Ovary (tissue), 3 donors: ENCODE measurements at regions not wholly inside any gene's neighbourhood (a gene's known extent, or its start where the extent isn't known, plus 50 kb on each side); places are given as distances from the start of the nearest gene placed in this dataset.

ENCODE experiments used
- CTCF ChIP-seq, 3 donors: fragments of 450-650 bp in 2 of 3; fragments of 200-600 bp in 1 of 3; IDR thresholded peaks; one replicate each; pipeline versions ENCODE4 v1.5.1 to v1.8.0; 2016 to 2022; ENCODE audit warnings: antibody characterized with exemption in 3 of 3, mild to moderate bottlenecking in 1 of 3
- EP300 ChIP-seq: sonication (generic); formaldehyde crosslinking; IDR thresholded peaks from one replicate; pipeline ENCODE4 v1.6.1; 2017; ENCODE audit warnings: antibody characterized with exemption
- POLR2A ChIP-seq: fragments of 450-650 bp; IDR thresholded peaks from one replicate; pipeline ENCODE4 v1.6.1; 2017; ENCODE audit warnings: antibody characterized with exemption, mild to moderate bottlenecking, moderate library complexity
- donor health status: DM: no; HTN: no; CAD: no.

GRCh38 chr3:8301977-8302735 is 199.5 kb upstream of the LMCD1 start:
- TF ChIP-seq CTCF (IDR thresholded peaks at IDR 0.05): peak in 2 of 3 donors; percentile 29 to 33
- no peak for TF ChIP-seq EP300
- TF ChIP-seq POLR2A: no peak
